Loucy (cell line): ENCODE measurements at regions not wholly inside any gene's neighbourhood (a gene's known extent, or its start where the extent isn't known, plus 50 kb on each side); places are given as distances from the start of the nearest gene placed in this dataset.

Source experiments
- H2AFZ ChIP-seq: fragments of 200-600 bp; sonication (generic); 2 replicates; pipeline ENCODE4 v1.6.0; 2016; ENCODE audit warnings: antibody characterized with exemption, mild to moderate bottlenecking, low read length, moderate library complexity
- H3F3A ChIP-seq: fragments of 200-600 bp; 2 replicates; pipeline ENCODE4 v1.6.0; 2016; ENCODE audit warnings: antibody characterized with exemption, low read depth, mild to moderate bottlenecking
- H3K27me3 ChIP-seq: fragments of 200-600 bp; sonication (generic); 2 replicates; pipeline ENCODE4 v1.6.1; 2014; ENCODE audit warnings: low read length, mild to moderate bottlenecking; ENCODE audit not compliant: insufficient read depth, poor library complexity, severe bottlenecking
- H3K36me3 ChIP-seq: fragments of 200-600 bp; sonication (generic); 2 replicates; pipeline ENCODE4 v1.6.1; 2016; ENCODE audit warnings: low read length; ENCODE audit not compliant: insufficient read depth
- H3K4me1 ChIP-seq: fragments of 200-600 bp; sonication (generic); 2 replicates; pipeline ENCODE4 v1.5.1; 2014; ENCODE audit warnings: low read length, mild to moderate bottlenecking; ENCODE audit not compliant: insufficient read depth, poor library complexity, severe bottlenecking
- H3K4me2 ChIP-seq: fragments of 200-600 bp; sonication (generic); 2 replicates; pipeline ENCODE4 v1.6.0; 2014; ENCODE audit warnings: antibody characterized with exemption, low read length, low read depth, mild to moderate bottlenecking; ENCODE audit not compliant: poor library complexity, severe bottlenecking
- H3K4me3 ChIP-seq: fragments of 200-600 bp; sonication (generic); 2 replicates; pipeline ENCODE4 v1.5.1; 2014; ENCODE audit warnings: low read length, mild to moderate bottlenecking, mixed read lengths; ENCODE audit not compliant: poor library complexity, severe bottlenecking
- H3K79me2 ChIP-seq: fragments of 200-600 bp; sonication (generic); 2 replicates; pipeline ENCODE4 v1.6.1; 2014; ENCODE audit warnings: low read length; ENCODE audit not compliant: insufficient read depth
- H3K9ac ChIP-seq: fragments of 200-600 bp; sonication (generic); 2 replicates; pipeline ENCODE4 v1.6.0; 2014; ENCODE audit warnings: mild to moderate bottlenecking, low read depth, low read length, moderate library complexity; ENCODE audit not compliant: poor library complexity, severe bottlenecking
- H3K9me2 ChIP-seq: fragments of 200-600 bp; sonication (generic); replicated peaks from 2 replicates; pipeline ENCODE4 v1.6.1; 2016; ENCODE audit warnings: low read depth, low read length, mixed read lengths
- H3K9me3 ChIP-seq: fragments of 200-600 bp; sonication (generic); 2 replicates; pipeline ENCODE4 v1.6.1; 2014; ENCODE audit warnings: mild to moderate bottlenecking, antibody characterized with exemption, low read length, low read depth; ENCODE audit not compliant: insufficient read depth
- H4K20me1 ChIP-seq: fragments of 200-600 bp; sonication (generic); 2 replicates; pipeline ENCODE4 v1.6.0; 2014; ENCODE audit warnings: antibody characterized with exemption, low read length, mild to moderate bottlenecking; ENCODE audit not compliant: insufficient read depth, poor library complexity, severe bottlenecking
- EZH2phosphoT487 ChIP-seq: fragments of 200-600 bp; IDR thresholded peaks from 2 replicates; pipeline ENCODE4 v1.6.1; 2018; ENCODE audit warnings: antibody characterized with exemption, mild to moderate bottlenecking, moderate library complexity, borderline replicate concordance
- TF ChIP-seq, protein P1 (sequence below): fragments of 200-600 bp; sonication (generic); conservative IDR thresholded peaks from 2 replicates; pipeline ENCODE4 v1.5.1; 2014; ENCODE audit warnings: mild to moderate bottlenecking, antibody characterized with exemption, low read length

DNA sequence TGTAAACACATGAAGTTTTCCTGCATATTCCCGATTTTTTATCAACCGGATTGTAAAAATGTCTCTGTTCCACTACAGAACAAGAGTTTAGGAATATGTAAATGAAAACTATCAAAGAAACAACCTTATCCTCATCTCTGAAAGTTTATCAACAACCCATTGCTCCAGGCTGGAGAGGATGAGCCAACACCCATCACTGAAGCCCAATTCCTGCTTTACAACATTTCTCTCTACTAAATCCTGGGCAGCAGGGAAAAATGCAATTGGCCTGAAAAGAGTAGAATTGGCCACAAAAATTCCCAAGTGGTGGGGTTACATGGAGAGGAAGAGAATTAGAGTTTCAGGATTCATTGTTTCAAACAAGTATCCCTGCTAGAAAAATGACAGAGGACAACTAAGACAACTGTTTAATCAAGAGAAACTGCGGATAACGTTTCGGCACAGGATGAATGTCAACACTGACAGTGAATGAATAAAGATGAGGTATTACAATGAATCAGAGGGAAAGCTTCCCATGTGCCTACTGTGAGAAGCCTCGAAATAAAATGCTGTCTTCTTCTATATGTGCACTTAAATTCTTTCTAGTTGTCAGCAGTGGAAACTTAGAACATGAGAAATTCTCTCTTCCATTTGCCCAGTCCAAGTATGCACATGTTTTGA, 317.3 kb upstream of the ANO3 start:
- TF ChIP-seq EZH2phosphoT487 = no peak
- TF ChIP-seq, protein P1, sequence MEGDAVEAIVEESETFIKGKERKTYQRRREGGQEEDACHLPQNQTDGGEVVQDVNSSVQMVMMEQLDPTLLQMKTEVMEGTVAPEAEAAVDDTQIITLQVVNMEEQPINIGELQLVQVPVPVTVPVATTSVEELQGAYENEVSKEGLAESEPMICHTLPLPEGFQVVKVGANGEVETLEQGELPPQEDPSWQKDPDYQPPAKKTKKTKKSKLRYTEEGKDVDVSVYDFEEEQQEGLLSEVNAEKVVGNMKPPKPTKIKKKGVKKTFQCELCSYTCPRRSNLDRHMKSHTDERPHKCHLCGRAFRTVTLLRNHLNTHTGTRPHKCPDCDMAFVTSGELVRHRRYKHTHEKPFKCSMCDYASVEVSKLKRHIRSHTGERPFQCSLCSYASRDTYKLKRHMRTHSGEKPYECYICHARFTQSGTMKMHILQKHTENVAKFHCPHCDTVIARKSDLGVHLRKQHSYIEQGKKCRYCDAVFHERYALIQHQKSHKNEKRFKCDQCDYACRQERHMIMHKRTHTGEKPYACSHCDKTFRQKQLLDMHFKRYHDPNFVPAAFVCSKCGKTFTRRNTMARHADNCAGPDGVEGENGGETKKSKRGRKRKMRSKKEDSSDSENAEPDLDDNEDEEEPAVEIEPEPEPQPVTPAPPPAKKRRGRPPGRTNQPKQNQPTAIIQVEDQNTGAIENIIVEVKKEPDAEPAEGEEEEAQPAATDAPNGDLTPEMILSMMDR = no peak
- H2AFZ ChIP-seq = no peak overlapping the region

DNA sequence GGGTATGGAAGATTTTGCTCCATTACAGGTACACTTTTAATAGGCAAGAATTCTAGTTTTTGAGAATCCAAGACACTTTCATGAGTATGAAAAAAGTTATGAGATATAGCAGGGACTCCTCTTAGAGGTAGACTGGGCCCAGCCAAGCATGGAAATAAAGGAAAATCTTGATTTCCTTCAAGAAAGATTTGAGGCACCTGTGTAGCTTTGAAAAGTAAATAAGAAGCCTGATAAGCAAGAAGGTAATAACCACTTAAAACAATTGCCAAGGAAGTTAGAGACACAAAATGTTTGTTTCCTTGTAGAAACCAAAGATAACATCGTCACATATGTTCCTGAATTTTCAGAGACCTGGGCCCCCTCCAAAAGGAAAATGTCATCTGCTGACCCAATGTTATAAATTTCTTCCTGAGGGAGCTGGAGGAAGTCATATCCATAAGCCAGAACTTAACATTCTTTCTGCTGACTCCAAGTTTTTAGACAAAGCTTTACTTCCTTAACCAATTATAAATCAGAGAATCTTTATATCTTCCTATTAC, 314.5 kb upstream of the ANO3 start:
- no peak for TF ChIP-seq EZH2phosphoT487
- TF ChIP-seq, protein P1 = no peak
- Histone ChIP-seq H3K36me3 (no peaks in the 10 kb centered on the region), H3K27me3 (no peaks in the 10 kb centered on the region), H3K79me2 (no peaks in the 10 kb centered on the region), H4K20me1 (no peaks in the 10 kb centered on the region), H2AFZ (no peak overlapping the region), H3K4me1 (no peaks in the 10 kb centered on the region), H3K9me3 (no peaks in the 10 kb centered on the region), H3F3A (no peaks in the 10 kb centered on the region), H3K9me2 (no peaks in the 10 kb centered on the region), H3K4me2 (no peak overlapping the region), H3K4me3 (no peak overlapping the region), H3K9ac (no peak overlapping the region)

More for the DNA sequence above, 317.3 kb upstream of the ANO3 start:
- H3F3A ChIP-seq = no peaks in the 10 kb centered on the region
- H3K9me2 ChIP-seq = no peaks in the 10 kb centered on the region
- no peaks in the 10 kb centered on the region for H3K36me3 ChIP-seq
- no peaks in the 10 kb centered on the region for H4K20me1 ChIP-seq
- H3K79me2 ChIP-seq = no peaks in the 10 kb centered on the region
- no peaks in the 10 kb centered on the region for H3K4me1 ChIP-seq
- no peaks in the 10 kb centered on the region for H3K27me3 ChIP-seq
- H3K9me3 ChIP-seq = no peaks in the 10 kb centered on the region
- no peak overlapping the region for H3K4me3 ChIP-seq
- no peak overlapping the region for H3K4me2 ChIP-seq
- no peak overlapping the region for H3K9ac ChIP-seq

DNA sequence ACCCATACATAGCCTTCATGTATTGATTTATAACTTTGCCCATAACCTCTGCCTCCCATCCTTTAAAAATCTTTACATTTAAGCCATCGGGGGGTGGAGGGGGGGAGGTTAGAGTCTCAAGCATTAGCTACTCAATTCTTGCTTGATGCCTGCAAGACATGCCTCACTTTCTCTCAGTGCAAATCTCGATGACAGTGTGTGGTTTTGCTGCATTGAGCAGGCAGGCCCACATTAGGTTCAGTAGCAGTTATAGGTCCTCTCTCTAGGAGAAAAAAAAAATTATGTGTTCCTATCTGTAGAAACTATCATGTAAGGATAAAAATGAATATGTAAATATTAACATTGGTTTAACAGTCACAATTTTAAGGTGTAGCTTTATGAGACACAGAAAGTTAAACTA, 314.0 kb upstream of the ANO3 start:
- Histone ChIP-seq H3K79me2 (no peaks in the 10 kb centered on the region), H3K9me3 (no peaks in the 10 kb centered on the region), H3K9me2 (no peaks in the 10 kb centered on the region), H3F3A (no peaks in the 10 kb centered on the region), H4K20me1 (no peaks in the 10 kb centered on the region), H3K36me3 (no peaks in the 10 kb centered on the region), H2AFZ (no peak overlapping the region), H3K9ac (no peak overlapping the region), H3K4me1 (no peaks in the 10 kb centered on the region), H3K4me2 (no peak overlapping the region), H3K27me3 (no peaks in the 10 kb centered on the region), H3K4me3 (no peak overlapping the region)
- TF ChIP-seq, protein P1 = no peak
- no peak for TF ChIP-seq EZH2phosphoT487
